H1 (cell line): ENCODE measurements at regions not wholly inside any gene's neighbourhood (a gene's known extent, or its start where the extent isn't known, plus 50 kb on each side); places are given as distances from the start of the nearest gene placed in this dataset.

Source experiments
- POLR2A ChIP-seq, 2 experiments: IDR thresholded peaks; 1 replicate in 1 of 2; 2 replicates in 1 of 2; pipeline ENCODE4 v1.6.1; 2011; ENCODE audit warnings: low read depth in 2 of 2, low read length in 2 of 2, mild to moderate bottlenecking in 2 of 2; ENCODE audit errors: control extremely low read depth in 1 of 2
- SP4 ChIP-seq: IDR thresholded peaks from 2 replicates; pipeline ENCODE4 v1.6.1; 2012; ENCODE audit warnings: low read length, inconsistent platforms

DNA sequence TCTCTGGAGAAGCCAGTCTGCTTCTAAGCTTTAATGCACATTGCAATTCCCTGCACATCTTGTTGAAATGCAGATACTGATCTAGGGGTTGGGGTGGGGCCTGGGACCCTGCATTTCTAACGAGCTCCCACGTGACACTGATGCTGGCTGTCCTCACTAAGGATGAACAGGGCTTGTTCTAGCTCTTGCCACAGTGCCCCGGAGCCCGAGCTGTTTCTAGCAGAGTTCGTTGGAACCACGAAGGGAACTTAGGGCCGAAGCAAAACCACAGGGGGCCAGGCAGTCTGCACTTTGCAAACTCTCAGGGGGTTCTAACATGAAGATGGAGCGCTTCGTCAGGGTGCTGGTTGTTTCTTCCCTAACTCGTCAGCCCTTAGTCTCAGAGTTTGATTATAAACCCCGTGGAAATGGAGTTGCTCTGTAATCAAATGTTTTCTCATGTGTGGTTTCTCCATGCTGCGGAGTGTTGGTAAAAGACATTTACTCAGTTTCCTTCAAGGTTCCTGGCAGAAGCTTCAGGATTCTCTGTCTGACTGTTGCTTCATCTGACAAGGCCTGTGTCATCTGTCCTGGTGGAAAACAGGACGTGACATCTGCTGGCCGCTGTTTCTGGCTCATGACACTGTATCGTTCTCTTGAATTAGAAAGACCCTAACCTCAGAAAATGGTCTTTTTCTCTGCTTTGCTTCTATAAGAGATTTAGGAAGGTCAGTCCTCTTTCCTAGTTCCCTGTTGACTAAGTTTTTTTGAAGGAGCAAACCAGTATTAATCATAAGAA lies 221.5 kb downstream of the TEX29 start (continued):
- TF ChIP-seq POLR2A (IDR thresholded peaks at IDR 0.05; ENCODE audit: control extremely low read depth in 1 of 2, low read depth in 2 of 2, low read length in 2 of 2), result no peak
- no peak for TF ChIP-seq SP4
